ENCODE measurements at regions not wholly inside any gene's neighbourhood (a gene's known extent, or its start where the extent isn't known, plus 50 kb on each side); places are given as distances from the start of the nearest gene placed in this dataset.
"Not testable (repeated sequence)": the region's sequence is repeated elsewhere in the genome, so short reads cannot be mapped to it uniquely, and the experiment has no call there.

- no peak for TF ChIP-seq ZNF839 (CRISPR knock-in tag; IDR thresholded peaks at IDR 0.05; ENCODE audit: borderline replicate concordance)
- TF ChIP-seq MAF1 (CRISPR knock-in tag; IDR thresholded peaks at IDR 0.05; ENCODE audit: borderline replicate concordance) = no peak
- TF ChIP-seq HBP1 (CRISPR knock-in tag; IDR thresholded peaks at IDR 0.05; ENCODE audit: low read depth) = no peak
- no peak for TF ChIP-seq ZNF687 (CRISPR knock-in tag; IDR thresholded peaks at IDR 0.05)
- TF ChIP-seq ISX (CRISPR knock-in tag; conservative IDR thresholded peaks at IDR 0.05) = no peak
- TF ChIP-seq NFYB (CRISPR knock-in tag; IDR thresholded peaks at IDR 0.05) = no peak
- TF ChIP-seq ELF4 (CRISPR knock-in tag; IDR thresholded peaks at IDR 0.05; ENCODE audit: borderline replicate concordance) = no peak
- TF ChIP-seq STAG1 (CRISPR knock-in tag; IDR thresholded peaks at IDR 0.05) = no peak
- BruUV-seq (replicated peaks) = no TSS peak
- Histone ChIP-seq H3K9me3 (ENCODE audit: low read length) (no peaks in the 10 kb centered on the region), H3K4me2 (ENCODE audit: low read depth, low read length) (no peak overlapping the region), H2AFZ (ENCODE audit: low read length) (no peak overlapping the region), H3K27me3 (ENCODE audit: control insufficient read depth in 1 of 2, insufficient read depth in 2 of 2, low read length in 2 of 2) (no peaks in the 10 kb centered on the region), H3K79me2 (ENCODE audit: insufficient read depth, low read length) (no peaks in the 10 kb centered on the region), H3K4me3 (replicated peaks in 1 of 3; ENCODE audit: insufficient read depth in 1 of 3, low read depth in 2 of 3, low read length in 3 of 3) (no peak overlapping the region), H3K27ac (ENCODE audit: extremely low read length, insufficient read depth, low read length) (no peak overlapping the region), H3K36me3 (replicated peaks in 1 of 2; ENCODE audit: control insufficient read depth in 1 of 2, insufficient read depth in 2 of 2, low read length in 2 of 2) (no peaks in the 10 kb centered on the region), H4K20me1 (ENCODE audit: insufficient read depth, low read length) (no peaks in the 10 kb centered on the region), H3K4me1 (ENCODE audit: insufficient read depth, low read length) (no peaks in the 10 kb centered on the region), H3K9ac (ENCODE audit: insufficient read depth, low read depth, low read length) (no peak overlapping the region)
- 0% methylated on average over 4 of the region's 4 CpGs for WGBS (ENCODE audit: low lambda C conversion rate)
- FAIRE-seq (no peak), DNase-seq (ENCODE audit: low spot score) (no peak), ATAC-seq (no peak)
- ChIA-PET POLR2A (no interaction called here), CTCF (ENCODE audit: low intra/inter-chr PET ratio, low total read pairs) (no interaction called here)
- in situ Hi-C loops (cut with HindIII; ENCODE audit: extremely low pct_ligation_motif_present, low pct_unique_long_range_greater_than_20kb) = no loop called here
- intact Hi-C loops (cut with micrococcal nuclease; ENCODE audit: unreplicated experiment) = no loop called here
These were observed 59.7 kb upstream of the WDR44 start for GRCh38 chrX:118286066-118286762.

- H2AFZ ChIP-seq (ENCODE audit: low read length); BruUV-seq (replicated peaks); POLR2A ChIA-PET; H3K79me2 ChIP-seq (ENCODE audit: insufficient read depth, low read length); H3K9ac ChIP-seq (ENCODE audit: insufficient read depth, low read depth, low read length); ATAC-seq; H3K27me3 ChIP-seq (ENCODE audit: control insufficient read depth in 1 of 2, insufficient read depth in 2 of 2, low read length in 2 of 2); H3K4me2 ChIP-seq (ENCODE audit: low read depth, low read length); H3K27ac ChIP-seq (ENCODE audit: extremely low read length, insufficient read depth, low read length); DNase-seq (ENCODE audit: low spot score); intact Hi-C loops (cut with micrococcal nuclease; ENCODE audit: unreplicated experiment); FAIRE-seq; H3K36me3 ChIP-seq (replicated peaks in 1 of 2; ENCODE audit: control insufficient read depth in 1 of 2, insufficient read depth in 2 of 2, low read length in 2 of 2); H3K9me3 ChIP-seq (ENCODE audit: low read length); in situ Hi-C loops (cut with HindIII; ENCODE audit: extremely low pct_ligation_motif_present, low pct_unique_long_range_greater_than_20kb); H4K20me1 ChIP-seq (ENCODE audit: insufficient read depth, low read length); H3K4me1 ChIP-seq (ENCODE audit: insufficient read depth, low read length); H3K4me3 ChIP-seq (replicated peaks in 1 of 3; ENCODE audit: insufficient read depth in 1 of 3, low read depth in 2 of 3, low read length in 3 of 3); CTCF ChIA-PET (ENCODE audit: low intra/inter-chr PET ratio, low total read pairs): not testable (repeated sequence)
- WGBS (ENCODE audit: low lambda C conversion rate) = 8% methylated on average over 1 of the region's 1 CpG
These were observed 50.1 kb upstream of the WDR44 start for GRCh38 chrX:118295818-118296217.

All from HepG2 (cell line).